Inferior parietal cortex (tissue), 1 donor: ENCODE measurements at regions not wholly inside any gene's neighbourhood (a gene's known extent, or its start where the extent isn't known, plus 50 kb on each side); places are given as distances from the start of the nearest gene placed in this dataset.

Experiments
- DNase-seq: peaks from one replicate; pipeline ENCODE4 v3.0.0-alpha.2; 2016; ENCODE audit errors: extremely low spot score

- no peak for DNase-seq
Observed at GRCh38 chr18:77572537-77572936, 322.9 kb downstream of the GALR1 start.

GRCh38 chr18:77573571-77573970 lies 323.9 kb downstream of the GALR1 start:
- no peak for DNase-seq

GRCh38 chr18:77590943-77591515 lies 341.4 kb downstream of the GALR1 start:
- DNase-seq, result no peak

- DNase-seq, result no peak
Observed at GRCh38 chr18:77597726-77598125, 348.1 kb downstream of the GALR1 start.

DNA sequence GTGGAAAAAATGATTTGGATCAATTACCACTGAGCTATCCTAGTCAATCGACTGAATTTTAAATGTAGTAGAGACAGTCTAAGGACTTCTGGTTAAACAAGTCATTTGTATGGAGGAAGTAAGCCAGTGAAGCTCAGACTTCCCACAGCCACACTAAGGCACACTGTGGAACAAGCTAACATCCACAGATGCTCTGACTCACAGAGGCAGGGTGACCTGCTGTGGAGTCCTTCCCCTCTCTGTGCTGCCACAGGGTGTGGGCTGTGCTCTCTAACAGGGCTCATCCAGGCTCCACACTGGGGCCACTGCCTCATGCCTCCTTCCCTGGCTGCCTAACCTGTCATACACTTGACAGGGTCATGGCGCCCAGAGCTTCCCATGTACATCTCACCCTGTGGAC lies 351.0 kb downstream of the GALR1 start:
- no peak for DNase-seq

GRCh38 chr18:77601567-77601966 lies 351.9 kb downstream of the GALR1 start:
- no peak for DNase-seq

DNA sequence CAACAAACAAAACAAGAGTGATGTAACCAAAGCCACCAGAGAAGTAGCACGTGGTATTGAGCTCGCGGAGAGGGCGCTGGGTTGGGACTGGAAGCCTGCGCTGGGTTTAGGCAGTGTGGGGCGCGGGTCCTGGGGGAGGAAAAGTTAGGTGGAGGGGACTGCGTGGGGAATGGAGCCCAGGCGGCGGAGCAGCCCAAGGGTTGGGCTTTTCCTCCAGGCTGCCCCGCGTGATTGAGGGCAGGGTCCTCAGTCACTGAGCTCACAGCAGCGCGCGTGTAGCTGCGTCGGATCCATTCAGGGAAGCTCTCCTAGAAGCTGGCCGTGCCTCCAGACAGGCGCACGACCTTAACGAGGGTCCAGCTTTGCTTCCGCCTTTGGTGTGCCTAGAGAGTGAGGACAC lies 357.4 kb downstream of the GALR1 start:
- DNase-seq, result no peak

- no peak for DNase-seq
Observed at GRCh38 chr18:77608807-77609206, 359.2 kb downstream of the GALR1 start.

- no peak for DNase-seq
Observed at GRCh38 chr18:77617694-77618093, 368.0 kb downstream of the GALR1 start.

- DNase-seq, result no peak
Observed at GRCh38 chr18:77619525-77619924, 369.9 kb downstream of the GALR1 start.

DNA sequence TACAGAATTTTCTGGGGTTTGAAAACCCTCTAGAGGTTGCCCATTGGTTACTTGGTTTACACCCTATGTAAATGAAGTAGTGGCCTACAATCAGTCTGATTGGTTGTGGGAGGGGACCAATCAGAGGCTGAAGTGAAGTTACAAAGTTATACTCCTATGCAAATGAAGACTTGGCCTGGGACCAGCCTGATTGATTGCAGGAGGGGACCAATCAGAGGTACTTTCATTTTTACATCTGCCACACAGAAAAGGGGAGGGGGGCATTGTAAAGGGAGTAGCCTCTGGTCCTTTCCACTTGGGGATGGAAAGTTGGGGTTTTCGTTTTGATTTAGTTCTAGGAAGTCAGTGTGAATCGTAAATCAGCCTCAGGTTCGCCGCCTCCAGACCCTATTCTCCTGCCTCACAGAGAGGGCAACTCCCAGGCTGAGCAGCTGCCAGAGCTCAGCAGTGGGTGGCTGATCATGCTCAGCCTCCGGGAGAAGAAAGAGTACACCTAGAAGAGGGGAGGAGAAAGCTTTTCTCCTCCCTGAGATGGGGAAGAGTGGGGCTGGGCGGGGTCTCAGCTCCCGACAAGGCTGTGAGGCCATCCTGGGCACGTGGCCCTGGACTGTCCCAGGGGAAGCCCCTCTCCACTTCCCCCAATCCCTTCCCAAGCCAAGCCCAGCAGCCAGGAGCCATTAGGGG lies 372.5 kb downstream of the GALR1 start:
- DNase-seq, result no peak

- peak; percentile 9 for DNase-seq
Observed at GRCh38 chr18:77632758-77633157, 383.1 kb downstream of the GALR1 start.

GRCh38 chr18:77634494-77634893 lies 384.8 kb downstream of the GALR1 start:
- DNase-seq, result peak; percentile 9

DNA sequence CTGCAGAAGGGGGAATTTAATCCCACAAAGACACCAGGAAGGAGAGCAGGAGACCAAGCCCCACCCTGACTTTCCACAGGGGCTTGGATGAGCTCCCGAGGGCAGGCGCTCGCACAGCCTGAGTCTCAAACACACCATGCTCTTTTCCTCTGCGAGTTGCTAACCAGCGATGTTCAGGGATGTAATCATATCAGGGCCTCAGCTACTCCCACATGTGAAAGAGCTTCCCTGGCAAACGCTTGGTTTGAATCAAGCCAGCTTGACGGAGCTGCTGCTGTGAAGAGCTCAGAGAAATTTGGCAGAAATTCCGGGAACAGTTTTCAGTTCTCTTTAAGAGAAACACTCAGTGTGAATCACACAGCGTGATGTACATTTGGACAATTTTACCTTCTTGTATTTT lies 385.8 kb downstream of the GALR1 start:
- DNase-seq, result peak; percentile 78

DNA sequence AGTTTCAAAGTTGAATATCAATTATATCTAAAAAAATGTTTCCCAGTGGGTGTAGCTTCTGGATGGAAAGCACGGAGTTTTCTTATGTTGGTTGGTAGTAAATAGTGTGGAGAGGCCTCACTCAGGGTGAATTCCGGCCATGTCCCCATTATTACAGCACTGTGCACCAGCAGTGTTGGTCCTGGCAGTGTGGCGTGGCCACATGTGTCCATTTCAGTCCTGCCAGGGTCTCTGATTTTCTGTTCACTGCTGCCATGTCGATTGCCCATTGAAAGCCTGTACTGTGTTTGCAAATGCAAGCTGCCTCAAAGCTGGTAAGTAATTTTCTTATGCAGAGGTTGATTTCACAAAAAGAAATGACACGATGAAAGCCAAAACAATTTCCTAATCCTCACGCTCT lies 386.2 kb downstream of the GALR1 start:
- DNase-seq, result no peak

DNA sequence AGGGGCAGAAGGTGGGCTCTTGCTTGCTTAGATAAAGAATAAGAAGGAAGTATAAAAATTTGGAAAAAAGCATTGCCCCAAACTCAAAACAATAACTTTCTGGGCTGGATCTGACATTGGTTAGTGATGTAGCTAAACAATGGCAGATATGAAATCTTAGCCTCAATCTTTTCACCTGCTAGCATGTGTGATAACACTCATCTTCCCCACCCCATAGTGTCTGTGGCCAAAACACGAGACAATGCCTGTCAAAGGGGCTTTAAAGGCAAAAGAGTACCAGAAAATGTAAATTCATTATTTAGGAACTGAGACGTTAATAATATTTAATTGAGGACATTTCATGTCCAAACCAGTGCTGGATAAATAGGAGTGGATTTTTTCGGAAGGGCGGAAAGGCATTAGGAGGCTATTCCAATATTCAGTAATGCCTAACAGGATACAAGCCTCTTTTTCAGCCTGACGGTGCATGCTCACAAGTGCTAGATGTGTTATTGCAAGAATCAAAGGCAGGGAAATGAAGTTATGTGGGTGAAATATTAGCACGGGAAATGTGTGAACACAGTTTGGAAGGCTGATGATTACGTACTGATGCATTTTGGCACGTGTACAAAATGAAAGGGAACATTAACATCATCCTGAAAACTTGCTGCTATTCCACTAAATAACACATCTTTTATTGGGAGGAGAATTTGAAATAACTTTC lies 395.7 kb downstream of the GALR1 start:
- no peak for DNase-seq

- DNase-seq, result no peak
Observed at GRCh38 chr18:77647472-77647871, 397.8 kb downstream of the GALR1 start.

DNA sequence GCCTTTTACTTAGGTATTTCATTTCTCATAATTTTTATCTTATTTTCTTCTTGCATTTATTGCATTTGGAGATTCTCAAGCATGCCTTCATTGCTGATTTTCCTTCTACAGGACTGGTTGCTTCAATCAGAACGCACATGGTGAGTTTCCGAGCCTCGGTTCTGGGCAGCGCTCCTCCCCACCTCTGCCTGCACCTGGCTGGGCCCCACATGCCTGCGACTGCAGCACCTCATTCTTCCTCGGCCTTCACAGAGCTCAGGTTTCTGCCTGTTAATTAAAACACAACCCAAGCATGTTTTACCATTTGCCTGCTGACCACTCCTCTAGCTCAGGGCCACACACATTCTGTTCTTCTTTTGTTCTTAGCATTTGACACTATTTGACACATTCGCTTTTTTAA lies 398.8 kb downstream of the GALR1 start:
- no peak for DNase-seq

- peak; percentile 83 for DNase-seq
Observed at GRCh38 chr18:77650799-77651385, 401.2 kb downstream of the GALR1 start.

- no peak for DNase-seq
Observed at GRCh38 chr18:77651441-77651840, 401.8 kb downstream of the GALR1 start.

DNA sequence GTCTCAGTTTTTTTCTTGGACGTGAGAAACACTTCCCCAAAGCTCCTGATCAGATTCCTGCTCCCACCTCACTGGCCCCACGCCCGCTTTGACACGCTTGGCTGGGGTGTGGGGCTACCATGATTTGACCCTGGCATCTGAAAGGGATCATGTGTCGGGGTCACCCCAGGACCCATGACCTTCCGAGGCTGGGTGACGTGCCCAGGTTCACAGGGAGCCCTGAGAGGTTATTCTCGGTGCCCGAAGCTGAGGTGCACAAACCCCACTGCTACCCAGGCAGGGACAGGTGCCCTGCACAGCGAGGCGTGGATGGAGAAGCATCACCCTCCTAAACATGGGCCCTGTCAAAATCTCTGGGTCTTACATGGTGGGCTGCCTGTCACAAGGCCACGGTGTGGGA lies 404.1 kb downstream of the GALR1 start:
- DNase-seq, result no peak

GRCh38 chr18:77654302-77654701 lies 404.7 kb downstream of the GALR1 start:
- DNase-seq, result no peak
